ENCODE measurements at regions not wholly inside any gene's neighbourhood (a gene's known extent, or its start where the extent isn't known, plus 50 kb on each side); places are given as distances from the start of the nearest gene placed in this dataset.

- TF ChIP-seq CTCF (IDR thresholded peaks at IDR 0.05; ENCODE audit: low read depth, low read length, missing input control) (no peak), JUND (IDR thresholded peaks at IDR 0.05) (no peak), SP1 (IDR thresholded peaks at IDR 0.05) (no peak), RAD21 (IDR thresholded peaks at IDR 0.05) (no peak), MAX (IDR thresholded peaks at IDR 0.05) (no peak), ATF3 (IDR thresholded peaks at IDR 0.05) (no peak), YY1 (IDR thresholded peaks at IDR 0.05) (no peak), EGR1 (IDR thresholded peaks at IDR 0.05; ENCODE audit: low read depth in 2 of 2) (no peak), TAF1 (conservative IDR thresholded peaks at IDR 0.05) (no peak), GABPA (IDR thresholded peaks at IDR 0.05 in 1 of 2, conservative IDR thresholded peaks at IDR 0.05 in 1 of 2) (no peak), HNF4G (IDR thresholded peaks at IDR 0.05) (no peak), HNF4A (conservative IDR thresholded peaks at IDR 0.05) (no peak)
- TF ChIP-seq, protein P1, sequence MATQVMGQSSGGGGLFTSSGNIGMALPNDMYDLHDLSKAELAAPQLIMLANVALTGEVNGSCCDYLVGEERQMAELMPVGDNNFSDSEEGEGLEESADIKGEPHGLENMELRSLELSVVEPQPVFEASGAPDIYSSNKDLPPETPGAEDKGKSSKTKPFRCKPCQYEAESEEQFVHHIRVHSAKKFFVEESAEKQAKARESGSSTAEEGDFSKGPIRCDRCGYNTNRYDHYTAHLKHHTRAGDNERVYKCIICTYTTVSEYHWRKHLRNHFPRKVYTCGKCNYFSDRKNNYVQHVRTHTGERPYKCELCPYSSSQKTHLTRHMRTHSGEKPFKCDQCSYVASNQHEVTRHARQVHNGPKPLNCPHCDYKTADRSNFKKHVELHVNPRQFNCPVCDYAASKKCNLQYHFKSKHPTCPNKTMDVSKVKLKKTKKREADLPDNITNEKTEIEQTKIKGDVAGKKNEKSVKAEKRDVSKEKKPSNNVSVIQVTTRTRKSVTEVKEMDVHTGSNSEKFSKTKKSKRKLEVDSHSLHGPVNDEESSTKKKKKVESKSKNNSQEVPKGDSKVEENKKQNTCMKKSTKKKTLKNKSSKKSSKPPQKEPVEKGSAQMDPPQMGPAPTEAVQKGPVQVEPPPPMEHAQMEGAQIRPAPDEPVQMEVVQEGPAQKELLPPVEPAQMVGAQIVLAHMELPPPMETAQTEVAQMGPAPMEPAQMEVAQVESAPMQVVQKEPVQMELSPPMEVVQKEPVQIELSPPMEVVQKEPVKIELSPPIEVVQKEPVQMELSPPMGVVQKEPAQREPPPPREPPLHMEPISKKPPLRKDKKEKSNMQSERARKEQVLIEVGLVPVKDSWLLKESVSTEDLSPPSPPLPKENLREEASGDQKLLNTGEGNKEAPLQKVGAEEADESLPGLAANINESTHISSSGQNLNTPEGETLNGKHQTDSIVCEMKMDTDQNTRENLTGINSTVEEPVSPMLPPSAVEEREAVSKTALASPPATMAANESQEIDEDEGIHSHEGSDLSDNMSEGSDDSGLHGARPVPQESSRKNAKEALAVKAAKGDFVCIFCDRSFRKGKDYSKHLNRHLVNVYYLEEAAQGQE (IDR thresholded peaks at IDR 0.05) = no peak
- TF ChIP-seq, protein P2, sequence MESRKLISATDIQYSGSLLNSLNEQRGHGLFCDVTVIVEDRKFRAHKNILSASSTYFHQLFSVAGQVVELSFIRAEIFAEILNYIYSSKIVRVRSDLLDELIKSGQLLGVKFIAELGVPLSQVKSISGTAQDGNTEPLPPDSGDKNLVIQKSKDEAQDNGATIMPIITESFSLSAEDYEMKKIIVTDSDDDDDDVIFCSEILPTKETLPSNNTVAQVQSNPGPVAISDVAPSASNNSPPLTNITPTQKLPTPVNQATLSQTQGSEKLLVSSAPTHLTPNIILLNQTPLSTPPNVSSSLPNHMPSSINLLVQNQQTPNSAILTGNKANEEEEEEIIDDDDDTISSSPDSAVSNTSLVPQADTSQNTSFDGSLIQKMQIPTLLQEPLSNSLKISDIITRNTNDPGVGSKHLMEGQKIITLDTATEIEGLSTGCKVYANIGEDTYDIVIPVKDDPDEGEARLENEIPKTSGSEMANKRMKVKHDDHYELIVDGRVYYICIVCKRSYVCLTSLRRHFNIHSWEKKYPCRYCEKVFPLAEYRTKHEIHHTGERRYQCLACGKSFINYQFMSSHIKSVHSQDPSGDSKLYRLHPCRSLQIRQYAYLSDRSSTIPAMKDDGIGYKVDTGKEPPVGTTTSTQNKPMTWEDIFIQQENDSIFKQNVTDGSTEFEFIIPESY (IDR thresholded peaks at IDR 0.05) = no peak
Observed at GRCh38 chr9:13383855-13384254, 104.4 kb upstream of the MPDZ start.
